ENCODE measurements at regions not wholly inside any gene's neighbourhood (a gene's known extent, or its start where the extent isn't known, plus 50 kb on each side); places are given as distances from the start of the nearest gene placed in this dataset.

GRCh38 chr10:44471410-44471809 lies 86.5 kb upstream of the CXCL12 start:
- no peak overlapping the region for H3K4me3 ChIP-seq (replicated peaks; ENCODE audit: low read depth, low read length)
- DNase-seq (ENCODE audit: extremely low read depth, low read depth): no peak
- TF ChIP-seq CTCF (IDR thresholded peaks at IDR 0.05; ENCODE audit: low read depth, low read length, missing control alignments): no peak

GRCh38 chr10:44473146-44473545 lies 88.2 kb upstream of the CXCL12 start:
- no peak overlapping the region for H3K4me3 ChIP-seq (replicated peaks; ENCODE audit: low read depth, low read length)
- TF ChIP-seq CTCF (IDR thresholded peaks at IDR 0.05; ENCODE audit: low read depth, low read length, missing control alignments): no peak
- DNase-seq (ENCODE audit: extremely low read depth, low read depth): no peak

DNA sequence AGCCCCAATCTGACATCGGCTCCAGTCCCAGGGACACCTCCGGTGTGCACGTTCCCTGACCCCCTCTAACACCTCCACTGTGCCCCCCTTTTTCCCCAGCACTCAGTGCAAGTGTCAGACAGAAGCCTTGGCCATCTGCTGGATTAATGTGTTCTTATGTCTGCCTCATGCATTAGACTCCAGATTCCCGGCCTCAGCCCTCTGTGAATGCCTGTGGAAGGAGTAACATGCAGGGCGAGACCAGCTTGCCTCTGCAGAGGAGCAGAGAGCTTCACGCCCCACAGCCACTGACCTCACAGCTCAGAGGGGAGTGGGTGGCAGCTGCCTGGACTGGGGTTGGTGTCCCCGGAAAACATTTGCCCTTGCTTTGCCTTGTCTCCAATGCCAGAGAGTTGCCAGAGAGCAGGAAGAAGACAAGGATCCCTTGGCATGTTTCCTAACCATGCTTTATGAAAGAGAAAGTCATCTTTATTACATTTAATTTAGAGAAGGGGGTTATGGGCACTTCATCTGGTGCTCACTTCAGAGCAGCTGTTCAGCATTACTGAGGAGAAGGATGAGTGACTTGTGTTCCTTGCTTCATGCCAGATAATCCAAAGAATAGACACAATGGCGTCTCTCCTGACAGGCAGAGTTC lies 91.6 kb upstream of the CXCL12 start:
- TF ChIP-seq CTCF (IDR thresholded peaks at IDR 0.05; ENCODE audit: low read depth, low read length, missing control alignments): no peak
- no peak overlapping the region for H3K4me3 ChIP-seq (replicated peaks; ENCODE audit: low read depth, low read length)
- no peak for DNase-seq (ENCODE audit: extremely low read depth, low read depth)

DNA sequence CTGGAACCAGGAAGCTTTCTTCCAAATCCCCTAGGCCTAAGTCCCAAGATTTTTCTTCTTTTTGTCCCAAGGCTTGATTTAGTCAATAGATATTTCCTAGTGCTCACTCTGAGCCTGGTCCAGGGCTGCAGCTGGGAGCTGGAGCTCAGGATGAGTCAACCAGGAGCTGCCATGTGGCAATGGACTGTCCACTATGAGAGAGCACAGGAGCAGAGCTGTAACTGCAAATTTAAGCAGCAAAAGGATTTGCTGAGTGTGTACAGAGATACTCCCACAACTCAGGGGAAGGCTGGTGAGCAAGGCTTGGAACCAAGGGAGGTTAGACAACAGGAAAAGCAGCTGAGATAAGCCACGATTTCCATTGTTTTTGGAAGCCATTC lies 92.1 kb upstream of the CXCL12 start:
- no peak for TF ChIP-seq CTCF (IDR thresholded peaks at IDR 0.05; ENCODE audit: low read depth, low read length, missing control alignments)
- H3K4me3 ChIP-seq (replicated peaks; ENCODE audit: low read depth, low read length): no peak overlapping the region
- no peak for DNase-seq (ENCODE audit: extremely low read depth, low read depth)

DNA sequence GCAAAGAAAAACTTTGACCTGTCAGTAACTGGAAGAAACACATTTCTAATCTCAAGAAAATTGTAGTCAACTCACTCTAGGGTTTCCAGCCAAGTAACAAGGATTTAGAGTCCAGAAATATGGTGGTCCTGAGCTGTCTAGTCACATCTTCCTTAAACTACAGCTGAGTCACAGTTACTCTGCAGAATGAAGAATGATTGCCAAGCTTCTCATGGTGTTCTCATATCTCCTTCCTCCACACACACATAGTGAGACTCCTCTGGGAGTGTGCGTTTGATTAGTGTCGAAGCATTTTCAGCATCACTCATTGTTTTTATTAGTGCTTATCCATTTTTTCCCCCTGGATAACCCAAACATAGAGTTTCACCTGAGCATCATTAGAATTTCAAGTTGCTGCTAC lies 93.1 kb upstream of the CXCL12 start:
- no peak for DNase-seq (ENCODE audit: extremely low read depth, low read depth)
- TF ChIP-seq CTCF (IDR thresholded peaks at IDR 0.05; ENCODE audit: low read depth, low read length, missing control alignments): no peak
- no peak overlapping the region for H3K4me3 ChIP-seq (replicated peaks; ENCODE audit: low read depth, low read length)

- TF ChIP-seq CTCF (IDR thresholded peaks at IDR 0.05; ENCODE audit: low read depth, low read length, missing control alignments): no peak
- H3K4me3 ChIP-seq (replicated peaks; ENCODE audit: low read depth, low read length): no peak overlapping the region
- no peak for DNase-seq (ENCODE audit: extremely low read depth, low read depth)
Observed at GRCh38 chr10:44478876-44479705, 94.2 kb upstream of the CXCL12 start.
